GM18508 (cell line): ENCODE measurements at regions not wholly inside any gene's neighbourhood (a gene's known extent, or its start where the extent isn't known, plus 50 kb on each side); places are given as distances from the start of the nearest gene placed in this dataset.
"Not testable (repeated sequence)": the region's sequence is repeated elsewhere in the genome, so short reads cannot be mapped to it uniquely, and the experiment has no call there.

Experiments
- ATAC-seq: cut with Tn5 transposase; IDR thresholded peaks from one replicate; pipeline ENCODE4 v1.9.1; 2021; ENCODE audit warnings: moderate number of reproducible peaks; ENCODE audit not compliant: insufficient read depth, unreplicated experiment

- no peak for ATAC-seq
Observed at GRCh38 chr3:176378789-176379188, 818.5 kb downstream of the TBL1XR1 start.

- no peak for ATAC-seq
Observed at GRCh38 chr3:176376531-176376930, 820.8 kb downstream of the TBL1XR1 start.

- ATAC-seq = no peak
Observed at GRCh38 chr3:176375519-176375918, 821.8 kb downstream of the TBL1XR1 start.

GRCh38 chr3:176362191-176362731 is 835.0 kb downstream of the TBL1XR1 start:
- ATAC-seq = no peak

- no peak for ATAC-seq
Observed at GRCh38 chr3:176359211-176359610, 838.1 kb downstream of the TBL1XR1 start.

GRCh38 chr3:176357891-176358290 is 839.4 kb downstream of the TBL1XR1 start:
- ATAC-seq = no peak

- ATAC-seq = no peak
Observed at GRCh38 chr3:176354843-176355242, 842.4 kb downstream of the TBL1XR1 start.

GRCh38 chr3:176352716-176353334 is 844.5 kb downstream of the TBL1XR1 start:
- ATAC-seq = no peak

GRCh38 chr3:176351408-176351807 is 845.9 kb downstream of the TBL1XR1 start:
- ATAC-seq = no peak

GRCh38 chr3:176349706-176350105 is 847.6 kb downstream of the TBL1XR1 start:
- no peak for ATAC-seq

GRCh38 chr3:176347424-176348146 is 849.7 kb downstream of the TBL1XR1 start:
- ATAC-seq = no peak

GRCh38 chr3:176341963-176342362 is 855.3 kb downstream of the TBL1XR1 start:
- no peak for ATAC-seq

GRCh38 chr3:176328666-176329065 is 868.6 kb downstream of the TBL1XR1 start:
- no peak for ATAC-seq

GRCh38 chr3:176328198-176328597 is 869.1 kb downstream of the TBL1XR1 start:
- no peak for ATAC-seq

GRCh38 chr3:176326894-176327490 is 870.3 kb downstream of the TBL1XR1 start:
- ATAC-seq = not testable (repeated sequence)

- not testable (repeated sequence) for ATAC-seq
Observed at GRCh38 chr3:176321532-176321931, 875.8 kb downstream of the TBL1XR1 start.

- no peak for ATAC-seq
Observed at GRCh38 chr3:176321099-176321498, 876.2 kb downstream of the TBL1XR1 start.

- ATAC-seq = no peak
Observed at GRCh38 chr3:176313426-176313825, 883.9 kb downstream of the TBL1XR1 start.

- no peak for ATAC-seq
Observed at GRCh38 chr3:176310641-176311040, 886.6 kb downstream of the TBL1XR1 start.

GRCh38 chr3:176302271-176302670 is 895.0 kb downstream of the TBL1XR1 start:
- no peak for ATAC-seq

GRCh38 chr3:176296066-176296597 is 901.1 kb downstream of the TBL1XR1 start:
- no peak for ATAC-seq
